ENCODE measurements at regions not wholly inside any gene's neighbourhood (a gene's known extent, or its start where the extent isn't known, plus 50 kb on each side); places are given as distances from the start of the nearest gene placed in this dataset.

DNA sequence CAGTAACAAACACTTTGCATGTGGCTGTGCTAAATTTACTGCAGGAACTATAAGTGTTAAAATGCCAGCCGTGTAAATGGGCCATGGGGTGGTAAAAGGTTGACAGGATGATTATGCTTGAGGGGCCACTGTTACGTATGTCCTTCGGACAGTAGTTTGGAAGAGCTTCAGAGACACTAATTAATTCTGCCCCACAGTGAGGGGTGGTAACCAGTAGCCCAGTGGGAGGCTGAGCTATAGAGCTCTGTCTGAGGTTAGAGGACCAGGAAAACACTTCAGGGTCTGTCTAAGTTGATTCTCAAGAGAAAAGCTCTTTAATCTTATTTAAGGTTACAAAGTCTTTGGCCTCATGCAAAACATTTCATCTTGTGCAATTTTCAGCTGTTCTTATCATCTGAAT, 176.6 kb downstream of the DMRTA1 start:
- Histone ChIP-seq H3K9me3 (no peaks in the 10 kb centered on the region), H3K36me3 (no peaks in the 10 kb centered on the region), H3K4me1 (no peaks in the 10 kb centered on the region), H3K27me3 (no peaks in the 10 kb centered on the region), H3K4me3 (ENCODE audit: low read depth, low read length) (no peak overlapping the region)
- TF ChIP-seq, protein P1, sequence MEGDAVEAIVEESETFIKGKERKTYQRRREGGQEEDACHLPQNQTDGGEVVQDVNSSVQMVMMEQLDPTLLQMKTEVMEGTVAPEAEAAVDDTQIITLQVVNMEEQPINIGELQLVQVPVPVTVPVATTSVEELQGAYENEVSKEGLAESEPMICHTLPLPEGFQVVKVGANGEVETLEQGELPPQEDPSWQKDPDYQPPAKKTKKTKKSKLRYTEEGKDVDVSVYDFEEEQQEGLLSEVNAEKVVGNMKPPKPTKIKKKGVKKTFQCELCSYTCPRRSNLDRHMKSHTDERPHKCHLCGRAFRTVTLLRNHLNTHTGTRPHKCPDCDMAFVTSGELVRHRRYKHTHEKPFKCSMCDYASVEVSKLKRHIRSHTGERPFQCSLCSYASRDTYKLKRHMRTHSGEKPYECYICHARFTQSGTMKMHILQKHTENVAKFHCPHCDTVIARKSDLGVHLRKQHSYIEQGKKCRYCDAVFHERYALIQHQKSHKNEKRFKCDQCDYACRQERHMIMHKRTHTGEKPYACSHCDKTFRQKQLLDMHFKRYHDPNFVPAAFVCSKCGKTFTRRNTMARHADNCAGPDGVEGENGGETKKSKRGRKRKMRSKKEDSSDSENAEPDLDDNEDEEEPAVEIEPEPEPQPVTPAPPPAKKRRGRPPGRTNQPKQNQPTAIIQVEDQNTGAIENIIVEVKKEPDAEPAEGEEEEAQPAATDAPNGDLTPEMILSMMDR (IDR thresholded peaks at IDR 0.05; ENCODE audit: low read depth, low read length), result no peak
- DNase-seq, result no peak

DNA sequence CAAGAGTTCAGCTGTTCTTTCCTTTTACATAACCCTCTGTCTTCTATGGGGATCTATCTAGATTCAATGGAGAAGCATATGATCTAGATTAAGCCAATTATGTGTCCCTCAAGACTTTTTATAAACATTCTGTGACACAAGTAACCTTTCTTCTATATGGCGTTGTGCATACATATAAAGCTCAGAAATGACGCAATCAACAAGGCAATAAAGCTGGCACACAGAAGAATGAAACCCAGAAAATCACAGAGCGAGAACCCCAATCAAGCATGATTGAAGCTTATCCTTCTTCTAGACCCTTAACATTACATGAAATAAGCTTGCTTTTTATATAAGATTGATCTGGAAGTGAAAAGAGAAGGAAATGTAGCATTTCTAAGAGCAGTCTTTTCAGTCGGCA, 178.9 kb downstream of the DMRTA1 start:
- Histone ChIP-seq H3K4me3 (ENCODE audit: low read depth, low read length) (no peak overlapping the region), H3K4me1 (no peaks in the 10 kb centered on the region), H3K36me3 (no peaks in the 10 kb centered on the region), H3K27me3 (no peaks in the 10 kb centered on the region), H3K9me3 (no peaks in the 10 kb centered on the region)
- no peak for DNase-seq
- TF ChIP-seq, protein P1 (IDR thresholded peaks at IDR 0.05; ENCODE audit: low read depth, low read length), result no peak

DNA sequence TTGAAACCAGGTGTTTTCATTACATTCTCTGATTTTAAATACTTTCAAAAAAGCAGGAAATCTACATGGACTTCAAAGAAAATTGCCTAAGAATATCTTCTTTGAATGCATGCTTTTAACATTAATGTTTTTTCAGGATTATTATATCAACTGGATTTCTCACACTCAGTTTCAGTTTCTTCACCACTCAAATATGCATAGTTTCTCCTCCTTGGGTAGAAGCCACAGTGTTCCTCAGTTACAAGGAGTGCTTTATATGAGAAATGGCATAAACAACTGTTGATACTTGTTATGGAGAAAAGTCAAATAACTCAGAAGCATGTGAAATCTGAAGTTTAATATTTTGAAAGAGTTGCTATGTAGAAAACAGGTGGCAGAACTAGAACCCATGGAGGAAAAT, 196.9 kb downstream of the DMRTA1 start:
- H3K4me1 ChIP-seq, result no peaks in the 10 kb centered on the region
- H3K9me3 ChIP-seq, result no peaks in the 10 kb centered on the region
- no peak overlapping the region for H3K4me3 ChIP-seq (ENCODE audit: low read depth, low read length)
- H3K27me3 ChIP-seq, result no peaks in the 10 kb centered on the region
- TF ChIP-seq, protein P1 (IDR thresholded peaks at IDR 0.05; ENCODE audit: low read depth, low read length), result no peak
- no peaks in the 10 kb centered on the region for H3K36me3 ChIP-seq
- no peak for DNase-seq

GRCh38 chr9:22645893-22646292, 199.3 kb downstream of the DMRTA1 start:
- H3K27me3 ChIP-seq, result no peaks in the 10 kb centered on the region
- no peak for DNase-seq
- no peak overlapping the region for H3K4me3 ChIP-seq (ENCODE audit: low read depth, low read length)
- no peaks in the 10 kb centered on the region for H3K9me3 ChIP-seq
- TF ChIP-seq, protein P1 (IDR thresholded peaks at IDR 0.05; ENCODE audit: low read depth, low read length), result no peak
- H3K4me1 ChIP-seq, result no peaks in the 10 kb centered on the region
- no peaks in the 10 kb centered on the region for H3K36me3 ChIP-seq

DNA sequence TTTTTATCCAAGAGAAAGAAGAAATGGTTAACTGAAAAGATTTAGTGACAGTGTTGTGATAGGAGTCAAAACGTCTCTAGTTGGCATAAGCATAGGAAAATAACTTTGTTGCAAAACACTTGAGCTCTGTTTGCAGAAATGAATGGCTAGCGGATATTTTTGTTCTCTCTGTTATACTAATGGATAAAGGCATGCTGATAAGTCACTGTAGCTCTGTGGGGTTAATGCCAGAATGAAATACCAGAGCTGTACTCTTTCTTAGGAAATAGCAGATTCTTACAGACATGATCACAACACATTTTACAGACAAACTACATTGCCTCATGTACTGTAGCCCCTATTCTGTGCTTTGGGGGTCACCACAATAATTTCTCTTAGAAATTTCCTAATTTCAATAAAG, 202.8 kb downstream of the DMRTA1 start:
- Histone ChIP-seq H3K9me3 (no peaks in the 10 kb centered on the region; the same call in 1 of the 2 replicates), H3K36me3 (no peaks in the 10 kb centered on the region), H3K4me1 (no peaks in the 10 kb centered on the region), H3K4me3 (ENCODE audit: low read depth, low read length) (no peak overlapping the region), H3K27me3 (no peaks in the 10 kb centered on the region)
- TF ChIP-seq, protein P1 (IDR thresholded peaks at IDR 0.05; ENCODE audit: low read depth, low read length), result no peak
- no peak for DNase-seq

DNA sequence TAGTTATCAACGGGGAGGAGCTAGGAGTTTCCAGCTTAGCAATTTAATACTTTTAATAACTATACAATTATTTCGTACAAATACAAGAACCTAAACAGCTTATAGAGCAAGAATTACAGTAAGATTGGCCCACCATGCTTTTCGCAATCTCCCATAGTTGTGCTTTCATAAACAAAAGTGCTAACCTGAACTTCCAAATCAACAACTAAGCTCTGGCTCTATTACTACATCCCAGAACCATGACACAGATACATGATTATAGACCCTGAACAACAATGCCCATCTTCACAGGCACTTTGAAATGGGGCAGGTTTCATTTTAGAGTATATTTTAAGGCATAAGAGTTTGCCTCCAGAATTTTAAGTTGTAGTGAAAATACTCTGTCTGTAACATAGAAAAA, 203.5 kb downstream of the DMRTA1 start:
- no peaks in the 10 kb centered on the region; the same call in 1 of the 2 replicates for H3K9me3 ChIP-seq
- no peaks in the 10 kb centered on the region for H3K4me1 ChIP-seq
- no peaks in the 10 kb centered on the region for H3K36me3 ChIP-seq
- no peak overlapping the region for H3K4me3 ChIP-seq (ENCODE audit: low read depth, low read length)
- no peak for DNase-seq
- TF ChIP-seq, protein P1 (IDR thresholded peaks at IDR 0.05; ENCODE audit: low read depth, low read length), result no peak
- no peaks in the 10 kb centered on the region for H3K27me3 ChIP-seq
